HUES48 (cell line): ENCODE measurements at regions not wholly inside any gene's neighbourhood (a gene's known extent, or its start where the extent isn't known, plus 50 kb on each side); places are given as distances from the start of the nearest gene placed in this dataset.

Experiments used
- H3K27ac ChIP-seq: one replicate; pipeline ENCODE4 v1.7.0; 2013; ENCODE audit warnings: low read depth, low read length, inconsistent platforms
- H3K27me3 ChIP-seq: 2 replicates; pipeline ENCODE4 v1.6.1; 2013; ENCODE audit warnings: mild to moderate bottlenecking, low read length; ENCODE audit not compliant: control insufficient read depth, insufficient read depth
- H3K36me3 ChIP-seq: 2 replicates; pipeline ENCODE4 v1.6.1; 2013; ENCODE audit warnings: low read length; ENCODE audit not compliant: control insufficient read depth, insufficient read depth
- H3K4me1 ChIP-seq: 2 replicates; pipeline ENCODE4 v1.6.1; 2013; ENCODE audit warnings: mild to moderate bottlenecking, low read length; ENCODE audit not compliant: control insufficient read depth, insufficient read depth
- H3K4me3 ChIP-seq: 2 replicates; pipeline ENCODE4 v1.5.1; 2013; ENCODE audit warnings: mild to moderate bottlenecking, low read depth, low read length
- H3K9ac ChIP-seq: 2 replicates; pipeline ENCODE4 v1.6.1; 2013; ENCODE audit warnings: mild to moderate bottlenecking, low read depth, low read length, moderate library complexity
- H3K9me3 ChIP-seq: 2 replicates; pipeline ENCODE4 v1.6.1; 2013; ENCODE audit warnings: low read length; ENCODE audit not compliant: control insufficient read depth, insufficient read depth

DNA sequence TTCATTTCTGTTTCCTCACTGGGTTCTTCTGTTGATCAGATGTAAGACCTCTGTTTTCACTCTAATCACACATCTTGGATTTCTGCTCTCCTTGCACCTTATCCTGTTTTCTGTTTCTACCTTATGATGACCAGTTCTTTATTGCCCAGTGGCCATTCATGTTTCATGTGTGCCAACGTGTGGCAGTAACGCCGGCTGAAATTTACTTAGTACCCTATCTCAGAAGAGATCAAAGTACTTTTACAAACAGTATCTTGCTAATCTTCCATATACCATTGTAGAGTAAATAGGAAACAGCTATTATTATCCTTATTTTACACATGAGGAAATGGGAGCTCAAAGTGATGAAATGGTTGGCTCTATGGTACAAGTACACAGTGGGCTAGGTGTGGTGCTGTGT, 74.0 kb downstream of the GATA3 start:
- Histone ChIP-seq H3K27me3 (no peaks in the 10 kb centered on the region), H3K4me3 (no peak overlapping the region), H3K9ac (no peak overlapping the region), H3K36me3 (no peaks in the 10 kb centered on the region), H3K4me1 (no peaks in the 10 kb centered on the region), H3K9me3 (no peaks in the 10 kb centered on the region), H3K27ac (no peak overlapping the region)

DNA sequence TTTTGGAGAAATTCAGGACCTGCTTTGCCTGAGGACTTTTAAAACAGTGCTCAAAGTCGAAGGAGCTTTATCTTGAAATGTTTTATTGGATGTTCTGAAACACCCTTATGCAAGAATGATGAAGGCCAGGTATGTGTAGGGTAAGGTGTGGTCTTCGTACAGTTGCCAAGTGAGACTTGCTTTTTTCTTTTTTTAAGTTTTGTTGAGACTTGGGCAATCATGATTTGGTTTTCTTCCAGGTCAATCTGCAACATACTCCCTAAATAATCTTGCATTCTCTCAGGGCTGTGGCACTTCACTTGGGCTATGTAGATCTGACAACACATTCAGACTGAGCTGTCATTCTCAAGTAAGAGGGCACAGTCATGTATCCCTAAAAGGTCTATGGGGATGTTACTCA, 75.0 kb downstream of the GATA3 start:
- Histone ChIP-seq H3K9me3 (no peaks in the 10 kb centered on the region), H3K36me3 (no peaks in the 10 kb centered on the region), H3K27ac (no peak overlapping the region), H3K9ac (no peak overlapping the region), H3K27me3 (no peaks in the 10 kb centered on the region), H3K4me3 (no peak overlapping the region), H3K4me1 (no peaks in the 10 kb centered on the region)

DNA sequence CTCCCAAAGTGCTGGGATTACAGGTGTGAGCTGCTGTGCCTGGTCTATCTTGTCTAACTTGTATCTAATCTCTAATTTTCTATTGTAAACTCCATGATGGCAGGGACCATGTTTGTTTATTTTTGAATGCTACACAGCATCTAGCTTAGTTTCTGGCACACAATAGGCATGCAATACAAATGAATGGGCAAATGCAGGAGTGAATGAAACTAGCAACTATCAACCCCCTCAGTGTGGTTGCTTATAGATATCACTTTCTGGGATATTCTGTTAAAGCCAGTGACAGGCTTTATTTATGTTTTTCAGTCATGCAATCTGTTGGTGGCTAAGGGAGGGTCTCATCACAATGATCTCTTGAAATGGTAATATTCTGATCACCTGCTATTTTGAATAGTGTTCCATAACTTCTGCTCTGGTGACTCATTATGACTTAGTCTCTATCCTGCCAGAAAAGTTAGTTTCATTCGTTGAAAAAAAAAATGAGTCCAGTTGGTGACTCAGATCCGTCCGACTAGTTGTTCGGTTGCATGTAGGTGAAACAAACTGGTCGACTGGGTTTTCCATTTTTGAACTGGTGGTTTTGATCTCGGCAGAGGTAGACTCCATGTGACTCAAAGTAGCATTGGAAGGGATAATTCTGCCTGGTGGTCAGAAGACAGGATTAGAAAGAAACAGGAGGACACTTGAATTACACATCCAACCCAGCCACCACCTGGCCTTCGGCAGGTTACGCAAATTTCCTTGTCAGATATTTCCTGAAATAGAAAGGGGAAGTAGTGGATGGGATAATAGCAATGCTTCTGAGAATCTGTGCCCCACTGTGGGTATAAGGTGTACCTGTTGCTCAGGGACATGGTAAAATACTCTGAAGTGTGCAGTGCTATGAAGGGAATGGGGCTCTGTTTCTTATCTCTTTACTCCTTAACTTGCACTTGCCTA, 76.8 kb downstream of the GATA3 start:
- H3K27me3 ChIP-seq = no peaks in the 10 kb centered on the region
- H3K4me1 ChIP-seq = no peaks in the 10 kb centered on the region
- H3K9me3 ChIP-seq = no peaks in the 10 kb centered on the region
- no peaks in the 10 kb centered on the region for H3K36me3 ChIP-seq
- no peak overlapping the region for H3K4me3 ChIP-seq
- H3K9ac ChIP-seq = no peak overlapping the region
- no peak overlapping the region for H3K27ac ChIP-seq

DNA sequence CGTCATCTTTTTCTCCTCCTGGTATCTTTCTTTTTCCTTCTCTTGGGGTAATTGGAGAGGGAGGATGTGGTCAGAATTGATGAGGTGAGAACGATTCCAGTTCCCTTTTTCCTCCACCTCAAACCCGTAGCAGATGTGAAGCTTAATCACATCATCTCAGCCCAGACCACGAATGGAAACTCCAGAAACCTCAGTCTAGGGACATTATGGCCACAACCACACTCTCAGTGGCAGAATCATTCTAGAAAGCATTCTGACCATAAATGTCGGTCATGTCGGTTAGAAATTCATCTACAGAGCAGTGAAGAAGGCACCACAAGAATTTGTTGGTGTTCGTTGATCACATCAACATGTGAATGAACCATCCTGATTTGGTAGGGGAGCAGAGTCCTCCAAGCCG, 78.7 kb downstream of the GATA3 start:
- Histone ChIP-seq H3K9ac (no peak overlapping the region), H3K9me3 (no peaks in the 10 kb centered on the region), H3K36me3 (no peaks in the 10 kb centered on the region), H3K27ac (no peak overlapping the region), H3K27me3 (no peaks in the 10 kb centered on the region), H3K4me1 (no peaks in the 10 kb centered on the region), H3K4me3 (no peak overlapping the region)

DNA sequence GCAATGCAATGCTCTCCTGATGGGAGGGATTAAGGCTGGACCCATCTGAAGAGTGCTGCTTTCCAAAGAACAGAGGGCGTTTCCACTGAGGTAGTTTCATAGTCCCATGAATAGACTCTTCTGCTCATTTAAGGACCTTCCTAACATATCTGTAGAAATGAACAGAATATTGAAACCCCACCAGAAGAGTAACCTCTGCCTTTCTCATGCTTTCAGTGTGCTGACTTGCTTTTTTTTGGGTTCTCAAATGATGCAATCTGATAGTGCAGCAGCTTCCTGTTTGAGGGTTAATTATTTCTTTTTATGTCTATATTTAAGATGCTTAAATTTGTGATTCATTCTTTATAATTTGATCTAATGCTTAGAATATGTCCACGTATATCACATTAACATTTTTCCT, 82.2 kb downstream of the GATA3 start:
- no peak overlapping the region for H3K4me3 ChIP-seq
- no peak overlapping the region for H3K27ac ChIP-seq
- H3K36me3 ChIP-seq = no peaks in the 10 kb centered on the region
- H3K4me1 ChIP-seq = no peaks in the 10 kb centered on the region
- no peaks in the 10 kb centered on the region for H3K9me3 ChIP-seq
- no peaks in the 10 kb centered on the region for H3K27me3 ChIP-seq
- H3K9ac ChIP-seq = no peak overlapping the region

DNA sequence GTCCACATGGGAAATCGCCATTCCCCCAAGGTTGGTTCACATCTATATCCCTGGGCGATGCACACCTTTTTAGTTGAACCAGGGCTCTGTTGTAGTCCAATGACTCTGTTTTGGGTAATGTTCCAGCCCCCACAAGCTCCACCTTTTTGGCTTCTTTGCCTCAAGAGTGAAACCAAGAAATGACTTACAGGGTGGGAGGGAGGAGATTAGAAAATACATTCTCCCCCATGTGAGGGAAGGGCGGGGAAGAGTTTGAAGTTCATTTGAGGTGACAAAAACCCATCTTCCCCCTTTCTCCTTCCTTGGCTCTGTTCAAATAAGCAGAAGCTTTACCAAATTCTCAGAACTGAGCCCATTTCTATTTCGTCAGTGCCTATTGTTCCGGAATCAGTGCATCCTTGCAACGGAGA, 82.8 kb downstream of the GATA3 start:
- Histone ChIP-seq H3K9ac (no peak overlapping the region), H3K4me3 (no peak overlapping the region), H3K27ac (no peak overlapping the region), H3K4me1 (no peaks in the 10 kb centered on the region), H3K27me3 (no peaks in the 10 kb centered on the region), H3K36me3 (no peaks in the 10 kb centered on the region), H3K9me3 (no peaks in the 10 kb centered on the region)

DNA sequence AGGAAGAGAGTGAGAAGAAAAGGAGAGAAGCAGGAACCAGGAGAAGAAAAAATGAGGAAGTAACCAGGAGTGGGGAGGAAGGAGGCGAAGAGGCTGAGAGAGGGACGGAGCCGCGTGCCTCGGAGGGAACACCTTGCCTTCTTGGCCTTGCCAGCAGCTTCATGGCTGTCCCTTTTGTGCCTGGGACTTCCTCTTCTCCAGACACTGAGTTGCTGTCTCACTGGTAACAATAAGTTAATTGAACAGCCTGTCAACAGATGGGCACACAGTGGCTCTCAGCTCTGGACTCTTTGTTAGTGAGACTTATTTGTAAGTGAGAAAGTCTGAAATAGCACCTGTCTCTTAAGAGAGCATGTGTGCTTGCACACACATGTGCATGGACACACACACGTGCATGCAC, 83.2 kb downstream of the GATA3 start:
- Histone ChIP-seq H3K36me3 (no peaks in the 10 kb centered on the region), H3K27me3 (no peaks in the 10 kb centered on the region), H3K9me3 (no peaks in the 10 kb centered on the region), H3K4me1 (no peaks in the 10 kb centered on the region), H3K27ac (no peak overlapping the region), H3K9ac (no peak overlapping the region), H3K4me3 (no peak overlapping the region)

DNA sequence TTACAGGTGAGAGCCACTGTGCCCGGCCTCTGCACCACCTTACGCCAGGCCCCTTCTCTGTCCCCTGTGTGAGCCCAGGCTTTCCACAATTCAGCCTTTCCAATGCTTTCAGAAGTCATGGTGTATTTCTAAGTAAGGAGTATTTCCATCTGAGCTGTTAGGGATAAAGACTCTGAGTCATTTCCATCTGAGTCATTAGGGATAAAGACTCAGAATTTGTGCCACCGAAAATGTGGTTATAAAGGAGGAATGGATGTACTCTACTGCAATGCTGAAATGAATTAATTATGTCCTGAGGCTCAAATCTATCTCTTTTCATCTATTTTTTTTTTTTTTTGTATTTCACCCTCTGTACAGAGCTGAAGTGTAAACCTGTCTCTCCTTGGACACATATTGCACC, 84.0 kb downstream of the GATA3 start:
- Histone ChIP-seq H3K27me3 (no peaks in the 10 kb centered on the region), H3K9me3 (no peaks in the 10 kb centered on the region), H3K4me3 (no peak overlapping the region), H3K27ac (no peak overlapping the region), H3K36me3 (no peaks in the 10 kb centered on the region), H3K4me1 (no peaks in the 10 kb centered on the region), H3K9ac (no peak overlapping the region)

DNA sequence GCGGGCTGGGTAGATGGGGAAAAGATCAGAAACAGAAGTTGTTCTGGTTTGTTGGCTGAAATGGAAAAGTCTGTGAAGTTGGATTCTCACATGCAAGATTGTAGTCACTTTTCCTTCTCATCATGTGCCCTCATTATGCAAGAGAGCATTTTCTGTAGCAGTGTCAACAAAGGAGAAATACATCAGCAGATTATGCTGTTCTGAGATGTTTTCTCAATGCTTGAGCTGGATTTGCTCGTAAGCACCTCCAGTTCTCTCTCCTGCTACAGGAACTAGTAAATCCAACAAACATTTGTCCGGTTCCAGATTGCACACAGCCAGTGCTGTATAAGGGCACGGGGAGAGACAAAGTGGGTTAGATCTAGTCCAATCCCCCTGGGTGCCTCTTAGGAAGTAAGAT, 90.0 kb downstream of the GATA3 start:
- Histone ChIP-seq H3K27ac (no peak overlapping the region), H3K9me3 (no peaks in the 10 kb centered on the region), H3K4me3 (no peak overlapping the region), H3K4me1 (no peaks in the 10 kb centered on the region), H3K9ac (no peak overlapping the region), H3K27me3 (no peaks in the 10 kb centered on the region), H3K36me3 (no peaks in the 10 kb centered on the region)

DNA sequence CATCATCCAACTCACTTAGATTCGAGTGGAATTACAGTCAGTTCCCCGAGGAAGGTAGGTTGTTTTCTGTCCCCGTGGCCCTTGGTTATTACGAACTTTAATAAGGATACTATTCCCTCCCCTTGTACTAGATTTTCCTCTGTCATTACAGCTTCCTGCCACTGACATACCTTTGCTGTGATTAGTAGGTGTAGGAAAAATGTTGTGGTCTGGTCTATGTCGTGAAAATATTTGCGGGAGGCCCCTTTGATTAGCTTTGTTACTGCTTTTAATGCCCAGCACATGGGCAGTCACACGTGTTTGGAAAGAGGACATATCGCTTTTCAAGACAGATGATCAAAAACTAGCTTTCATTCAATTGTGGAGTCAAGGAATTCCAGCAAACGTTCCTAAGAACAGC, 92.2 kb downstream of the GATA3 start:
- no peaks in the 10 kb centered on the region for H3K36me3 ChIP-seq
- H3K4me1 ChIP-seq = peaks cover 9% of the 10 kb centered on the region; the same call in 1 of the 2 replicates
- H3K27ac ChIP-seq = no peak overlapping the region
- H3K9me3 ChIP-seq = no peaks in the 10 kb centered on the region
- H3K27me3 ChIP-seq = no peaks in the 10 kb centered on the region
- no peak overlapping the region for H3K4me3 ChIP-seq
- no peak overlapping the region for H3K9ac ChIP-seq

DNA sequence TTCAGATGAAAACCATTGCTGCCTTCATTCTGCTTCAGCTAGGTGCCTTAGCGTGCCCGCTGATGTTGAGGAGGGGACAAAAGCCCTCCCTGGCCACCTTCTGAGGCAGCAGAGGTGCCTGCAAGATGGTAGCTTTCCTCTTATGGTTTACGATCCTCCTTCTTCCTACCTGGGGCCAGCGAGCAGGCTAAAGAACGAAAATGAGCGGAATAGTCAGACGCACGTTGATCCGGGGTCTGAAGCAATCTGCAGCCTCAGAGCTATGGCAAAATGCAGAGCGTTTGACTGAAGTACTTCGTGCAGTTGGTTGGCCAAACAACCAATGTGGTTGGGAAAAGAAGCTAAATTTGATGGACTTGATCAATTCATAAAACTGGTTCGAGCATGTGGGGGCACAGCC, 95.5 kb downstream of the GATA3 start:
- no peaks in the 10 kb centered on the region for H3K27me3 ChIP-seq
- H3K9ac ChIP-seq = no peak overlapping the region
- no peaks in the 10 kb centered on the region for H3K9me3 ChIP-seq
- no peak overlapping the region for H3K4me3 ChIP-seq
- H3K4me1 ChIP-seq = peaks cover 9% of the 10 kb centered on the region; the same call in 1 of the 2 replicates
- H3K27ac ChIP-seq = no peak overlapping the region
- no peaks in the 10 kb centered on the region for H3K36me3 ChIP-seq
